Gastrocnemius medialis (tissue), 4 donors: ENCODE measurements at regions not wholly inside any gene's neighbourhood (a gene's known extent, or its start where the extent isn't known, plus 50 kb on each side); places are given as distances from the start of the nearest gene placed in this dataset.

ENCODE experiments used
- ATAC-seq, 2 donors: fragments of 150-250 bp; one replicate each; pipeline ENCODE4 v1.9.1; 2016
- DNase-seq, 2 donors: peaks; one replicate each; pipeline ENCODE4 v3.0.0-alpha.2; 2019
- H3K27ac ChIP-seq, 4 donors: fragments of 200-600 bp; sonication (generic); 1 replicate in 1 of 4; 2 replicates in 3 of 4; pipeline ENCODE4 v1.5.1; 2016 to 2018; ENCODE audit warnings: mild to moderate bottlenecking in 2 of 4, moderate library complexity in 1 of 4
- H3K27me3 ChIP-seq, 3 donors: fragments of 200-600 bp; sonication (generic) in 2 of 3; 1 replicate in 1 of 3; 2 replicates in 2 of 3; pipeline versions ENCODE4 v1.5.1 to v1.6.0; 2016 to 2019; ENCODE audit warnings: mild to moderate bottlenecking in 1 of 3, moderate library complexity in 1 of 3
- H3K36me3 ChIP-seq, 2 donors: fragments of 200-600 bp; sonication (generic) in 1 of 2; one replicate each; pipeline ENCODE4 v1.5.1; 2017 to 2018
- H3K4me1 ChIP-seq, 2 donors: fragments of 200-600 bp; sonication (generic) in 1 of 2; one replicate each; pipeline ENCODE4 v1.5.1; 2016 to 2017; ENCODE audit warnings: mild to moderate bottlenecking in 2 of 2
- H3K4me3 ChIP-seq, 4 donors: fragments of 200-600 bp; sonication (generic) in 3 of 4; 1 replicate in 1 of 4; 2 replicates in 3 of 4; pipeline ENCODE4 v1.5.1; 2016 to 2019; ENCODE audit warnings: mild to moderate bottlenecking in 2 of 4
- H3K9me3 ChIP-seq, 3 donors: fragments of 200-600 bp; sonication (generic) in 2 of 3; 1 replicate in 1 of 3; 2 replicates in 2 of 3; pipeline ENCODE4 v1.5.1; 2016 to 2019
- POLR2A ChIP-seq, 2 donors: fragments of 450-650 bp; IDR thresholded peaks; one replicate each; pipeline ENCODE4 v1.6.1; 2017; ENCODE audit warnings: antibody characterized with exemption in 2 of 2, mild to moderate bottlenecking in 2 of 2, moderate library complexity in 2 of 2
- in situ Hi-C, 4 donors: fragments of 200-750 bp; cut with MboI; loops; one replicate each; pipeline versions ENCODE4 v1.15.0 to v1.8.0; 2017; ENCODE audit warnings: low sequenced_read_pairs in 4 of 4
- intact Hi-C: fragments of 100-400 bp; cut with DNase I; formaldehyde crosslinking; loops from one replicate; pipeline ENCODE4 v1.15.1; 2023; ENCODE audit warnings: low total_unique reads
- TF ChIP-seq, protein P1 (sequence below), 5 experiments: fragments of 450-650 bp in 3 of 5; fragments of 200-600 bp in 2 of 5; sonication (generic) in 2 of 5; IDR thresholded peaks in 4 of 5; conservative IDR thresholded peaks in 1 of 5; 1 replicate in 4 of 5; 2 replicates in 1 of 5; pipeline ENCODE4 v1.5.1; 2016 to 2019; ENCODE audit warnings: antibody characterized with exemption in 5 of 5, mild to moderate bottlenecking in 3 of 5, moderate library complexity in 3 of 5

DNA sequence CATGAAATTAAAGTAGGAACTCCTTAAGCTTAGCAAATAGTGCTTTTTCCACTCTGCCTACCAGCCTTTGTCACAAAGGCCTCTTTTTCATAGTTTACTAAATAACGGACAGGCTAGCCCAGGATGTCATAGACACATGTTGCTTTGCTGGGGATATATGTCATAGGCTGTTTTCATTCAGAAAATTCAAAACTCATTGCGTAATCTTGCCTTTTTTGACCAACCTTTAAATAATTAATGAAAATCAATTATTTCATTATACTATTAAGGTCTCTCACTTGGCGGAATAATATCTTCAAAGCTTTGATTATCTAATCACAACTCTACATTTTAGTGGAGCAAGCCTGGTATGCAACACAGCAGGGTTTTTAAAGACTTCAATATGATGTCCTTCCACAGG lies 1245.7 kb upstream of the LRRTM1 start:
- Histone ChIP-seq H3K4me3 (no peak overlapping the region), H3K9me3 (no peaks in the 10 kb centered on the region), H3K36me3 (no peaks in the 10 kb centered on the region), H3K27ac (no peak overlapping the region), H3K27me3 (no peaks in the 10 kb centered on the region), H3K4me1 (no peaks in the 10 kb centered on the region)
- TF ChIP-seq, protein P1, sequence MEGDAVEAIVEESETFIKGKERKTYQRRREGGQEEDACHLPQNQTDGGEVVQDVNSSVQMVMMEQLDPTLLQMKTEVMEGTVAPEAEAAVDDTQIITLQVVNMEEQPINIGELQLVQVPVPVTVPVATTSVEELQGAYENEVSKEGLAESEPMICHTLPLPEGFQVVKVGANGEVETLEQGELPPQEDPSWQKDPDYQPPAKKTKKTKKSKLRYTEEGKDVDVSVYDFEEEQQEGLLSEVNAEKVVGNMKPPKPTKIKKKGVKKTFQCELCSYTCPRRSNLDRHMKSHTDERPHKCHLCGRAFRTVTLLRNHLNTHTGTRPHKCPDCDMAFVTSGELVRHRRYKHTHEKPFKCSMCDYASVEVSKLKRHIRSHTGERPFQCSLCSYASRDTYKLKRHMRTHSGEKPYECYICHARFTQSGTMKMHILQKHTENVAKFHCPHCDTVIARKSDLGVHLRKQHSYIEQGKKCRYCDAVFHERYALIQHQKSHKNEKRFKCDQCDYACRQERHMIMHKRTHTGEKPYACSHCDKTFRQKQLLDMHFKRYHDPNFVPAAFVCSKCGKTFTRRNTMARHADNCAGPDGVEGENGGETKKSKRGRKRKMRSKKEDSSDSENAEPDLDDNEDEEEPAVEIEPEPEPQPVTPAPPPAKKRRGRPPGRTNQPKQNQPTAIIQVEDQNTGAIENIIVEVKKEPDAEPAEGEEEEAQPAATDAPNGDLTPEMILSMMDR (IDR thresholded peaks at IDR 0.05 in 4 of 5, conservative IDR thresholded peaks at IDR 0.05 in 1 of 5) = no peak
- TF ChIP-seq POLR2A (IDR thresholded peaks at IDR 0.05) = no peak
- DNase-seq (no peak), ATAC-seq (no peak)
- in situ Hi-C loops (no loop called here), intact Hi-C loops (no loop called here)

DNA sequence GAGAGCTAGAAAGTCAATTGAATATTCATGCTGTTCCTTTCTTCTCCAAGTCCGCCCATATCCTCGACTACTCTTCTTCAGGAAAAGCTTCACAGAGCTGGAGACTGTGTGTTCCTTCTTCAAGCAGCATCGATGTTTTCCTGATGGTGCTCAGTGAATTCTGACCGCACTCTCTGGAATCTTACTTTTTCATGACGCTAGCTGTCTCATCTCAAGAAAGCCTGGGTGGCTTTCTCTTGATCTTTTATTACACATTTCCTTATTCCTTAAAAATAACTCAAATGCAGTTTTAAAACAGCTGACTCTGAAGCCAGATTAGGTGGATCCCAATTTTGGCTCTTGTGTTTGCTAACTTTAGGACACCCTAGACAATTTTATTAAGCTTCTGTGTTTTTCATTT lies 1245.1 kb upstream of the LRRTM1 start:
- no peaks in the 10 kb centered on the region for H3K4me1 ChIP-seq
- H3K27me3 ChIP-seq = no peaks in the 10 kb centered on the region
- no peak for DNase-seq
- no peak overlapping the region for H3K4me3 ChIP-seq
- no peaks in the 10 kb centered on the region for H3K9me3 ChIP-seq
- in situ Hi-C loops (no loop called here), intact Hi-C loops (no loop called here)
- H3K36me3 ChIP-seq = no peaks in the 10 kb centered on the region
- no peak overlapping the region for H3K27ac ChIP-seq
- no peak for ATAC-seq
- TF ChIP-seq, protein P1 (IDR thresholded peaks at IDR 0.05 in 4 of 5, conservative IDR thresholded peaks at IDR 0.05 in 1 of 5) = no peak
- no peak for TF ChIP-seq POLR2A (IDR thresholded peaks at IDR 0.05)

DNA sequence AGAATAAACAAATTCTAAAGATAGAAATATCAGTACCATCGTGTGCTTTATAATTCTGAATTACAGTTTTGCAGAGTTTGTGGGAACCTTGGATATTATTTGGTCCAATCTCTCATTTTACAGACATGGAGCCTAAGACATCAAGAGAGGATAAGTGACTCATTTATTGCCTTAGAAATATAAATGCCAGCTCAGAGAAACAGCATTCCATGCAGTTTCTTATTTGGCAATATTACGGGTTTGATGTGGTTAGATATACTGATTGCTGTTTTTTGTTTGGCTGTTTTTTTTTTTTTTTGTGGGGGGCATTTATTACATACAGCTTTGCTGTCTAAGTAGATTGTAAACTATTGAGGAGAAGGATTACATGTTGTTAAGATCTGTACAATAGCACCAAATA lies 1241.1 kb upstream of the LRRTM1 start:
- DNase-seq (no peak), ATAC-seq (no peak)
- TF ChIP-seq, protein P1 (IDR thresholded peaks at IDR 0.05 in 4 of 5, conservative IDR thresholded peaks at IDR 0.05 in 1 of 5) = no peak
- TF ChIP-seq POLR2A (IDR thresholded peaks at IDR 0.05) = no peak
- in situ Hi-C loops (no loop called here), intact Hi-C loops (no loop called here)
- Histone ChIP-seq H3K4me1 (no peaks in the 10 kb centered on the region), H3K9me3 (no peaks in the 10 kb centered on the region), H3K4me3 (no peak overlapping the region), H3K27me3 (no peaks in the 10 kb centered on the region), H3K27ac (no peak overlapping the region), H3K36me3 (no peaks in the 10 kb centered on the region)

DNA sequence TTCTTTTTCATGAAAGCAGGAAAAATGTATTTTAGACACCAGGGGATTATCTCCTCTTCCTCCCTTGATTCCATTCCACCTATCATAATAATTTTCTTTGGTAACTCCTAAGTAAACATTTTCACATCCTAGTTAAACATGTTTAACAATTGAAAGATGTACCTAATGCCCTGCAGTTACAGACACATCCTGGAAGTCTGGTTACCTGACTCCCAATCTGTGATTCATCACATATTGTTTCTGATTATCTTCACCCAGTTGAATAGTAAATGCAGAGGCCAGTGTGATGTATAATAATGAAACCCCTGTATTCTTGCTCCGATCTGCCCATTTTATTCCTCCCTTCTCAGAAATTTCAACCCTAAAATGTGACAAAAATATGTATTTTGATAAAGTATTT lies 1237.6 kb upstream of the LRRTM1 start:
- H3K9me3 ChIP-seq = no peaks in the 10 kb centered on the region
- intact Hi-C loops (no loop called here), in situ Hi-C loops (no loop called here)
- ATAC-seq (no peak), DNase-seq (no peak)
- no peaks in the 10 kb centered on the region for H3K27me3 ChIP-seq
- H3K27ac ChIP-seq = no peak overlapping the region
- no peaks in the 10 kb centered on the region for H3K4me1 ChIP-seq
- H3K36me3 ChIP-seq = no peaks in the 10 kb centered on the region
- TF ChIP-seq POLR2A (IDR thresholded peaks at IDR 0.05) = no peak
- TF ChIP-seq, protein P1 (IDR thresholded peaks at IDR 0.05 in 4 of 5, conservative IDR thresholded peaks at IDR 0.05 in 1 of 5) = no peak
- no peak overlapping the region for H3K4me3 ChIP-seq

DNA sequence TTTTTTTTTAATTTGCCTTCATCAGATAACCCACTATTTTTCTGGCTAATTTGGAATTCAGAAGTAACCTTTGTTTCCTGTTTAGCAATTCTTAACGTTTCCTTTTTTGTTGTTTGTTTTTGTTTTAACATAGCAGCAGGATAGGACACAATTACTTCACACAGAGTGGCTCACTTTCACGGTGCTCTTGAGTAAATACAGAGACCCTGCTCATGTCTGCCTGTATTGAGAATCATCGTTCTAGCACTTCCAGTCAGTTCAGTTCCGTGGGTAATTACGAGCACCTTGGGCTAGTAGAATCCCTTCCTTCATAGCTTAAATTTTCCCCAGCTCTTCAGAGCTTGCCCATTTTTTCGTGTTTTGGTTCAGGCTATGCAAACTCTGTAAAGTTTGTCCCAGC lies 1225.4 kb upstream of the LRRTM1 start:
- no peaks in the 10 kb centered on the region for H3K36me3 ChIP-seq
- no peak overlapping the region for H3K4me3 ChIP-seq
- DNase-seq (no peak), ATAC-seq (no peak)
- intact Hi-C loops (no loop called here), in situ Hi-C loops (no loop called here)
- no peaks in the 10 kb centered on the region for H3K27me3 ChIP-seq
- TF ChIP-seq, protein P1 (IDR thresholded peaks at IDR 0.05 in 4 of 5, conservative IDR thresholded peaks at IDR 0.05 in 1 of 5) = no peak
- TF ChIP-seq POLR2A (IDR thresholded peaks at IDR 0.05) = no peak
- no peak overlapping the region for H3K27ac ChIP-seq
- H3K9me3 ChIP-seq = no peaks in the 10 kb centered on the region
- H3K4me1 ChIP-seq = no peaks in the 10 kb centered on the region
